GM21717 (cell line): ENCODE measurements at regions not wholly inside any gene's neighbourhood (a gene's known extent, or its start where the extent isn't known, plus 50 kb on each side); places are given as distances from the start of the nearest gene placed in this dataset.
"Not testable (repeated sequence)": the region's sequence is repeated elsewhere in the genome, so short reads cannot be mapped to it uniquely, and the experiment has no call there.

Source experiments
- ATAC-seq: cut with Tn5 transposase; IDR thresholded peaks from one replicate; pipeline ENCODE4 v1.9.1; 2021; ENCODE audit warnings: mild to moderate bottlenecking, moderate library complexity; ENCODE audit not compliant: unreplicated experiment

GRCh38 chr7:65069476-65069875, 63.0 kb upstream of the ERV3-1 start:
- not testable (repeated sequence) for ATAC-seq

GRCh38 chr7:65062566-65062965, 56.1 kb upstream of the ERV3-1 start:
- ATAC-seq = not testable (repeated sequence)

GRCh38 chr7:65059247-65059646, 52.8 kb upstream of the ERV3-1 start:
- not testable (repeated sequence) for ATAC-seq
